IMR-90 (cell line): ENCODE measurements at regions not wholly inside any gene's neighbourhood (a gene's known extent, or its start where the extent isn't known, plus 50 kb on each side); places are given as distances from the start of the nearest gene placed in this dataset.

ENCODE experiments used
- ATAC-seq: fragments of 200-7000 bp; cut with Tn5 transposase; 2 replicates; pipeline ENCODE4 v1.9.1; 2020; ENCODE audit warnings: low read depth, mild to moderate bottlenecking, moderate library complexity
- BruUV-seq: library from RNA; stranded (reverse); fragments of 400-500 nt; replicated peaks from 2 replicates; lab custom pipeline; 2021; lab: Mats Ljungman, UMichigan
- CTCF ChIA-PET: fragments of 300-600 bp; formaldehyde crosslinking; extraction: SDS; loops from one replicate; lab custom pipeline; 2021; ENCODE audit warnings: antibody characterized with exemption; lab: Yijun Ruan, JAX
- POLR2A ChIA-PET: fragments of 300-600 bp; sonication (Branson Sonifier 250); formaldehyde crosslinking; loops from one replicate; lab custom pipeline; 2022; ENCODE audit warnings: antibody characterized with exemption; ENCODE audit not compliant: unreplicated experiment; lab: Charles Lee
- DNase-seq: peaks from one replicate; pipeline ENCODE4 v3.0.0; 2013
- H2AFZ ChIP-seq: replicated peaks from 2 replicates; pipeline ENCODE3; 2013; ENCODE audit warnings: low read length, mild to moderate bottlenecking; ENCODE audit not compliant: poor library complexity
- H2AK5ac ChIP-seq: 2 replicates; pipeline ENCODE4 v1.6.1; 2013; ENCODE audit warnings: low read depth, low read length, inconsistent platforms
- H2AK9ac ChIP-seq: replicated peaks from 2 replicates; pipeline ENCODE3; 2013; ENCODE audit warnings: mild to moderate bottlenecking, low read depth, low read length, moderate library complexity; ENCODE audit not compliant: poor library complexity
- H2BK120ac ChIP-seq: 2 replicates; pipeline ENCODE4 v1.6.1; 2013; ENCODE audit warnings: low read depth, low read length, inconsistent platforms
- H2BK15ac ChIP-seq: 3 replicates; pipeline ENCODE4 v1.6.1; 2013; ENCODE audit warnings: low read depth, low read length, inconsistent platforms
- H2BK20ac ChIP-seq: 2 replicates; pipeline ENCODE4 v1.6.1; 2013; ENCODE audit warnings: low read depth, mild to moderate bottlenecking, inconsistent platforms, low read length, moderate library complexity
- H2BK5ac ChIP-seq: 2 replicates; pipeline ENCODE4 v1.6.1; 2013; ENCODE audit warnings: mild to moderate bottlenecking, low read depth, low read length, inconsistent platforms; ENCODE audit not compliant: poor library complexity, severe bottlenecking
- H3K14ac ChIP-seq: replicated peaks from 2 replicates; pipeline ENCODE4 v1.6.1; 2013; ENCODE audit warnings: low read depth, low read length, inconsistent platforms
- H3K18ac ChIP-seq: 2 replicates; pipeline ENCODE4 v1.6.1; 2013; ENCODE audit warnings: low read depth, low read length, control low read depth
- H3K23ac ChIP-seq: 2 replicates; pipeline ENCODE4 v1.6.1; 2013; ENCODE audit warnings: low read depth, low read length, inconsistent platforms
- H3K27ac ChIP-seq: 2 replicates; pipeline ENCODE4 v1.5.1; 2013; ENCODE audit warnings: mild to moderate bottlenecking, control low read depth, low read length; ENCODE audit not compliant: insufficient read depth
- H3K27me3 ChIP-seq: 2 replicates; pipeline ENCODE4 v1.6.1; 2013; ENCODE audit warnings: low read length; ENCODE audit not compliant: control insufficient read depth, insufficient read depth
- H3K36me3 ChIP-seq: 2 replicates; pipeline ENCODE4 v1.6.1; 2013; ENCODE audit warnings: low read length, mixed read lengths; ENCODE audit not compliant: control insufficient read depth, insufficient read depth
- H3K4ac ChIP-seq: 2 replicates; pipeline ENCODE4 v1.6.1; 2013; ENCODE audit warnings: low read depth, low read length, inconsistent platforms
- H3K4me1 ChIP-seq: 2 replicates; pipeline ENCODE4 v1.6.1; 2013; ENCODE audit warnings: low read length, mixed read lengths; ENCODE audit not compliant: control insufficient read depth, insufficient read depth
- H3K4me2 ChIP-seq: 2 replicates; pipeline ENCODE4 v1.6.1; 2013; ENCODE audit warnings: low read depth, mild to moderate bottlenecking, control low read depth, low read length, moderate library complexity
- H3K4me3 ChIP-seq: 2 replicates; pipeline ENCODE4 v1.5.1; 2013; ENCODE audit warnings: low read depth, mild to moderate bottlenecking, control low read depth, low read length, moderate library complexity; ENCODE audit not compliant: insufficient read depth
- H3K56ac ChIP-seq: 2 replicates; pipeline ENCODE4 v1.6.1; 2013; ENCODE audit warnings: low read length, inconsistent platforms; ENCODE audit not compliant: insufficient read depth; ENCODE audit errors: extremely low read depth
- H3K79me1 ChIP-seq, 2 experiments: 2 replicates each; pipeline ENCODE4 v1.6.1; 2013; ENCODE audit warnings: low read length in 2 of 2, inconsistent platforms in 1 of 2, low read depth in 1 of 2
- H3K9ac ChIP-seq: 2 replicates; pipeline ENCODE4 v1.6.1; 2013; ENCODE audit warnings: low read depth, low read length, control low read depth
- H3K9me1 ChIP-seq: 2 replicates; pipeline ENCODE4 v1.6.1; 2013; ENCODE audit warnings: low read length, inconsistent platforms; ENCODE audit not compliant: insufficient read depth
- H3K9me3 ChIP-seq: 2 replicates; pipeline ENCODE4 v1.6.1; 2013; ENCODE audit warnings: low read length; ENCODE audit not compliant: control insufficient read depth, insufficient read depth
- H4K20me1 ChIP-seq: 2 replicates; pipeline ENCODE4 v1.6.1; 2013; ENCODE audit warnings: low read length, inconsistent platforms; ENCODE audit not compliant: insufficient read depth
- H4K5ac ChIP-seq: 2 replicates; pipeline ENCODE4 v1.6.1; 2013; ENCODE audit warnings: mild to moderate bottlenecking, low read depth, low read length, control low read depth
- H4K8ac ChIP-seq, 2 experiments: 2 replicates each; pipeline ENCODE4 v1.6.1; 2013; ENCODE audit warnings: low read depth in 2 of 2, low read length in 2 of 2, control low read depth in 1 of 2, inconsistent platforms in 1 of 2
- H4K91ac ChIP-seq: 2 replicates; pipeline ENCODE4 v1.6.1; 2013; ENCODE audit warnings: low read depth, low read length, inconsistent platforms; ENCODE audit not compliant: insufficient read depth
- MAFK ChIP-seq: IDR thresholded peaks from 2 replicates; pipeline ENCODE4 v1.6.1; 2012; ENCODE audit warnings: low read depth, low read length, improper control_type of control experiment
- POLR2A ChIP-seq: IDR thresholded peaks from 2 replicates; pipeline ENCODE4 v1.6.1; 2012; ENCODE audit warnings: mild to moderate bottlenecking, low read depth, low read length
- RAD21 ChIP-seq: IDR thresholded peaks from 2 replicates; pipeline ENCODE4 v1.6.1; 2012; ENCODE audit warnings: low read length, improper control_type of control experiment
- RCOR1 ChIP-seq: IDR thresholded peaks from 2 replicates; pipeline ENCODE4 v1.6.1; 2012; ENCODE audit warnings: mild to moderate bottlenecking, low read length, improper control_type of control experiment; ENCODE audit not compliant: insufficient replicate concordance
- WGBS, 2 experiments: methylation state at CpG; one replicate each; pipeline versions ENCODE4 v1.1.5 to v1.1.7; 2013; ENCODE audit warnings: missing lambda C conversion rate in 2 of 2; ENCODE audit not compliant: insufficient read length in 1 of 2; ENCODE audit errors: extremely low coverage in 2 of 2; 5-methylcytosine and 5-hydroxymethylcytosine counted together
- dilution Hi-C: fragments of 300-500 bp; cut with HindIII; formaldehyde crosslinking; loops from one replicate; pipeline ENCODE4 v1.14.3; 2018; ENCODE audit warnings: low sequenced_read_pairs; ENCODE audit not compliant: unreplicated experiment
- in situ Hi-C: fragments of 300-500 bp; cut with MboI; formaldehyde crosslinking; loops from 3 replicates; pipeline ENCODE4 v1.14.3; 2019; ENCODE audit warnings: low sequenced_read_pairs, inconsistent platforms, mixed read lengths
- intact Hi-C: fragments of 100-400 bp; cut with micrococcal nuclease; formaldehyde crosslinking; loops from 2 replicates; pipeline ENCODE4 v1.10.0; 2022

GRCh38 chr5:123817267-123817666 lies 305.3 kb downstream of the CSNK1G3 start:
- no peak overlapping the region for H3K14ac ChIP-seq
- no peak overlapping the region for H3K4ac ChIP-seq
- no peak overlapping the region for H3K18ac ChIP-seq
- no peak overlapping the region for H3K56ac ChIP-seq
- H2AFZ ChIP-seq: no peak overlapping the region
- in situ Hi-C loops (no loop called here), dilution Hi-C loops (no loop called here), intact Hi-C loops (no loop called here)
- ATAC-seq: no peak
- no peak overlapping the region for H3K23ac ChIP-seq
- no peak overlapping the region for H4K8ac ChIP-seq
- no peaks in the 10 kb centered on the region for H3K79me1 ChIP-seq
- H4K20me1 ChIP-seq: no peaks in the 10 kb centered on the region
- POLR2A ChIA-PET: no interaction called here
- peaks cover 5% of the 10 kb centered on the region; the same call in 1 of the 2 replicates for H3K4me1 ChIP-seq
- H3K9me3 ChIP-seq: no peaks in the 10 kb centered on the region
- no peak overlapping the region for H3K4me2 ChIP-seq
- H2BK5ac ChIP-seq: no peak overlapping the region
- no CpG with 5 or more reads among the region's 2 CpGs for WGBS, 2 experiments
- no peak overlapping the region for H4K91ac ChIP-seq
- H3K27me3 ChIP-seq: no peaks in the 10 kb centered on the region
- H3K27ac ChIP-seq: no peak overlapping the region
- CTCF ChIA-PET: no interaction called here
- no peak overlapping the region for H2BK120ac ChIP-seq
- H2BK20ac ChIP-seq: no peak overlapping the region
- DNase-seq: no peak
- H3K36me3 ChIP-seq: no peaks in the 10 kb centered on the region
- no peak overlapping the region for H2BK15ac ChIP-seq
- BruUV-seq: no TSS peak
- no peaks in the 10 kb centered on the region for H3K9me1 ChIP-seq
- no peak overlapping the region for H2AK9ac ChIP-seq
- H4K5ac ChIP-seq: no peak overlapping the region
- no peak overlapping the region for H3K4me3 ChIP-seq
- H2AK5ac ChIP-seq: no peak overlapping the region
- TF ChIP-seq POLR2A: no peak
- TF ChIP-seq MAFK: no peak
- TF ChIP-seq RCOR1: no peak
- no peak for TF ChIP-seq RAD21
- H3K9ac ChIP-seq: no peak overlapping the region
